ENCODE measurements at regions not wholly inside any gene's neighbourhood (a gene's known extent, or its start where the extent isn't known, plus 50 kb on each side); places are given as distances from the start of the nearest gene placed in this dataset.

- no peak for TF ChIP-seq POLR2AphosphoS5 (IDR thresholded peaks at IDR 0.05; ENCODE audit: low read depth, low read length)
- TF ChIP-seq POLR2A (IDR thresholded peaks at IDR 0.05; ENCODE audit: low read depth, low read length) = no peak
- TF ChIP-seq TAF1 (IDR thresholded peaks at IDR 0.05; ENCODE audit: borderline replicate concordance, low read depth, low read length) = no peak
These were observed 291.2 kb downstream of the SS18 start for GRCh38 chr18:25799231-25799630.

Data from GM12892 (cell line).